Urothelium cell line (cell line): ENCODE measurements at regions not wholly inside any gene's neighbourhood (a gene's known extent, or its start where the extent isn't known, plus 50 kb on each side); places are given as distances from the start of the nearest gene placed in this dataset.

Experiments
- DNase-seq: peaks from one replicate; pipeline ENCODE4 v3.0.0; 2011; ENCODE audit warnings: low spot score, mixed read lengths
- FAIRE-seq: peaks from 2 replicates; lab custom pipeline; 2011; peaks lifted over from hg19 to GRCh38; lab: Jason Lieb, UNC

DNA sequence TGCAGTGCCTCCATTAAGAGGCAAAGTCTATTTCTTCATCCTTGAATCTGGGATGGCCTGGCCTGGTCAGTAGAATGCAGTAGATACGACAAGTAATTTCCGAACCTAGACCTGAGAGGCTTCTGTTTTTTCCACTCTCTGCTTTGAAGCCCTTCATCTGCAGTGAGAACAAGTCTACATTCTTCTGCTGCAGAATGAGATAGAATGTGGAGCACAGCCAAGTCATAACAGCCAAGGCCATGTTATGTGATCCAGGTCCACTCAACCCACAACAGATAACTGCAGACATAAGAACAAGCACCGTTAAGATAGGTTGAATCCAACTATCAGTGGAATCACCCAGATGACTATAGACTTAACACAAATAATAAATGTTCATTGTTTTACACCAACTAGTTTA, 1297.7 kb downstream of the C4orf33 start:
- no peak for FAIRE-seq
- DNase-seq: no peak

DNA sequence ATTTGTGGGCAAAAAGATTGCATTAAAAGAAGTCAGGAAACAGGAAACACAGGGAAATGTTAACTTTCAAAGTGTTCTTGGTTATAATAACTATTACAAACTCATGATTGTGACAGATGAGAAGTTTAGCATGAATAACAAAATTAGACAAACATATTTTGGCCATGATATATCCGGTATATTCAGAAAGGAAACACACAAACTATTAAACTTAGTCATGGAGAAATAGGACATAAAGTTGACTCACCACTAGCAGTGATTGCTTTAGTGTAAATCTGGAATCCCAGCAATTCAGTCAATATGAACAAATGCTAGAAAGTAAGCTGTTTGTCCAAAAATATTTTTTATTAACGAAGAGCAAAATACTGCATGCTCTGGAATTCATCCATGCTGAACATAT, 1299.9 kb downstream of the C4orf33 start:
- FAIRE-seq: no peak
- peak; percentile 2 for DNase-seq

DNA sequence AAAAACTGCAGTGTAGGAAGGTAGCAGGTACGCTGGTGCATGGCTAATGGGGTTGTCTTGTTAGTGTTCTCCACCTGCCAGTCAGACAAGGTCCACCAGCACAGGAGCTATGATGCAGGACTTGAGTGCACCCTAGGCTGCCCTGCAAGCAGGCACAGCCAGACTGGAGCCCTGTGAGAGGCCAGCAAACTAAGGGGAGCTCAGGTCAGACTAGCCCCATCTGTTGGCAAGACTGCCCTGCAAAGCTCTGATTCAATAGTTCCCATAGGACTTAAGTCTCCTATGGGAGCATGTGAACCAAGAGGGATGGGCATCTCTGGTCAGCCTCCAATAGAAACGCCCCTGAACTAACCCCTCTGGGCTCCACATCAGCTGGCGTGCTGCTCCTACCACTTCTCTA, 1307.3 kb downstream of the C4orf33 start:
- DNase-seq (no peak), FAIRE-seq (no peak)

DNA sequence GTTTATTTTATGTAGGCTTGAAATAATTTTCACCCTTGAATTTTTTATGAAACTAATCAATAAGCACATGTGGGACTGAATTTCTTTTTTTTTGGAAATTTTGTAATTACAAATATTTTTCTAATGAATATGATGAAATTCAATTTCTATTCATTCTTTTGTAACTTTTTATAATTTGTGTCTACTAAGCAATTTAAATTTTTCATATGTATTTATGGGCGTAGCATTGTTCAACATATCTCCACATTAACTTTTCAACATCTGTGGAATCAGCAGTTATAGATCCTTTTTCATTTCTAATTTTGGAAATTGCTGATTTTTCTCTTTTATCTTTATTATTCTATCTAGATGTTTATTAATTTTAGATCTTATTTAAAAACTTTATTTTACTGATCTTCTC, 1320.3 kb downstream of the C4orf33 start:
- no peak for DNase-seq
- FAIRE-seq: no peak

DNA sequence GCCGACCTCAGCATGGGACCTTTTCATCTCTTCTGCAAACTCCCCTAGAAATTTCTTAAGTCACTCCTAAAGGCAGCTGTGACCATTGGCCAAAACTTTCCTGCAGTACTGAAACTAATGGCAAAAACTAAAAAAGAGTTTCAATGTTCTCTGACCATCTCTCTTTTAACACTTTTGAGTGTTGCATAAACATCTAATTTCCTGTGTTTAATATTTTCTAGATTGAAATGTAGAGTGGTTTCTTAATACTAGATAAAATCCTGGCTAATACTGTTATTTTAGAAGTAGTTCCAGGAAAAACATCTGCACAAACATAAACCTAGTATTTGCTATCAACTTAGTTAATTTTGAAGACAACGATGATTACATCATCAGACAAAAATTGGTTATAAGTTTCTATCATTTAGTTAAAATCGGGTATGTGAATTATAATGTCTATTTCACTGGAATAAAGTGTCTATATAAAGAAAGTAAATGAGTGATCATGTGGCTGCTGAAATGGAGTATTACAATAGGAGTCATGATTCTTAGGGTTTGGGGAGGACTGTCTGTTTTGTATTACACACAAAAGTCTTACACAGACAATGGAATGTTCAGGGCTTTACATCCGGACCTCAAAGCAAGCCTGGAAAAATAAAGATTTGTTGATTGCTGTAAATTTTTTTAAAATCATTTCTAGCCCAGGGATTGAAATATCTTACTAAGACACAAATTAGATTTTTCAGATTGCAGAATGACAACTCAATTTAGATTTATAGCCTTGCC, 1323.4 kb downstream of the C4orf33 start:
- no peak for DNase-seq
- FAIRE-seq: no peak

DNA sequence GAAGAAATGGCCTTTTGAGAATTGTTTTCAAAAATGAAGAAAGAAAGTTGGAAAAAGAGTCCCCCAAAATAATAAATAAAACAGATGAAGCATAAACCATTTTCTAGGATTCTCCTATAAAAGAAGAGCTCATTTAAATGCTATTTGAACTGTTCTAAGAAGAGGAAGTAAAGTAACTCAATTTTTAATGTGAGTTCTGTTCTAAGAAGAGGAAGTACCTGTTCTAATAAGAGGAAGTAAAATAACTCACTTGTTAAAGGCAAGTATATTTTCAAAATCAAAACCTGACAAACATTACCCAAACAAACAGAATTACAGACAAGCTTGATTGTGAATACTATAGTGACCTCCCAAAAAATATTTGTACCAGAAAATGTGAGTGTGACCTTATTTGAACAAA, 1326.3 kb downstream of the C4orf33 start:
- no peak for DNase-seq
- no peak for FAIRE-seq

DNA sequence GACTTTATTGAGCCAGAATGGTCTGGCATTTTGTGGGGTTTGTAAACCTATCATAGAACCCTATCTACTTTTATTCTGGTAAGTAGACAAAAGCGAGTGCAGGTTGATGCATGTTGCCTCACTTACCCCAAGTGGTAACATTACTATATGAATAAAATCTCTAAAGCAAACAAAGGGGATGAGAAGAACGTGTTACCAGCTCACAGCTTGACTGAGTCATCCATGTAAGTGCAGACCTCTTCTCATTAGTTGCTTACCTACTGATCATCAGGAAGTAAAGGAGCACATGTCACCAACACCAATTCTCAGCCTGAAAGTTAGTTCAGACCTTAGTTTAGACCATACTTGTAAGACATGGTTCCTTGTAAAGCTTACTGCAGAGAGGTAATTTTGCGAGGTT, 1328.3 kb downstream of the C4orf33 start:
- no peak for DNase-seq
- FAIRE-seq: no peak

DNA sequence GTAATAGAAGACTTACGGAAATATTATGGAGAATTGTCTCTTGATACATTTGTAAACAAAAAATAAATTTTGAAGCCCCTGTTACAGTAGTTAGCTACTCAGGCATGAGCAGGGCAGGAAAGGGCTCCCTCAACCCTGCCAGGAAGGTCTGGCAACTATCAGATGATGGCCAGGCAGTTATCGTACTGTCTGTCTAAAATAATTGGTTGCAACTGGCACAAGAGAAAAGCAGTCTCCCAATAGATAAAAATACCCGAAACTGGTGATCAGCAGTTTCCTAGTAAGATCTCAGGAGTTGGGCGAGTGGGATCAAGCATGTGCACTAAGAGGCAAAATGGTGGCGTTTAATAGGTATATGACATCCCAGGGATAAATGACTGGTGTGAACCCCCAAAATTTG, 1336.3 kb downstream of the C4orf33 start:
- FAIRE-seq (no peak), DNase-seq (no peak)

DNA sequence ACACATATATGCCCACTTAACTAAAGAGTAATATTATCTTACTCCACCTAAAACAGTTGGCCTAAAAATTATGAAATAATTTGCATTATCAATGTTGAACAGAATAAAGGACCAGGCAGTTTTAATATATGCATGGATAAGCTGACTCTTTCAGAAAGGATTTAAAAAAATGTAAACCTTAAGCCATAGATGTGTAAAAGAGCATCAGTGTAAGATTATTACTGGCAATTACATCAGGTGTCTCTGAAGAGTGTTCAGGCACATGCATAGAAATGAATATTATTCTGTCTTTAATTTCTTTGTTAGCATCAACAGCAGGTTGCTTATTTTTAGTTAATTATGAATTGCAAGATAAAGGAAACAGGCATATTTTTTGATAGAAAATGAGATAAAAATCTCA, 1353.8 kb downstream of the C4orf33 start:
- FAIRE-seq (no peak), DNase-seq (no peak)

DNA sequence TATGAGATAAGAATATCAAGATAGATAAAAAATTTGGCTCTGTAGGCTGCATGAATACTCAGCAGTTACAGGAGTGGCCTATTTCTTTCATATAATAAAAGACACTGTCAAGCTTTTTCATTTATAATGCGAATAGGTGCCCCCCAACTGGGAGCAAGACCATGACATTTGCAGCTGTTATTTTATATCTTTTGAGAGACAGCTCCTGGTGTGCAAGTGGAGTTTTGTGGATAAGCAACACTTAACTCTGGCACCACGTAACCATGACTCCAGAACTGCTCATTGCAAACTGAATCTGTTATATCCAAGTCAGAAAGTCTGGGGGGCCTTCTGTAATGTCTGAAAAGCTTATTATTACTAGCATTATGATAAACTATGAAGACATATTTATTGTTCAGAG, 1372.4 kb downstream of the C4orf33 start:
- FAIRE-seq: no peak
- DNase-seq: no peak

DNA sequence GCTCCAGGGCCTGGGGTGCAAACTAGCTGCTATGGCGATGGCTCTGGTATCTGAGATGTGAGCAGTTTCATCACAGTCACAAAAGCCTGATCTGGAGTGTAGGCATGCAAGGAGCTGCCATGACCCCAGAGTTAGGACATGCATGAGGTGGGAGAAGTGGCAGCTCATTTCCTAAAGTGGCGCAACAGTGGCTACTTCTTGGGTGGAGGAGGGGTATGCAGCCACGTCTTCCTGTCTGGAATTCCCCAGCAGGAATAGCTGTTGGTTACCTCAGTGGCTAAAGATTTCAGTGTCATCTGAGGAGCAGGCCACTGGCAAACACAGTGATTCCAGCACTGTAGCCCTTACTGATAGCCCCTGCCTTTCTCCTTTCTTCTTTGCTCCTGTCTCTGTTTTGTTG, 1382.5 kb downstream of the C4orf33 start:
- FAIRE-seq: no peak
- DNase-seq: peak; percentile 2

DNA sequence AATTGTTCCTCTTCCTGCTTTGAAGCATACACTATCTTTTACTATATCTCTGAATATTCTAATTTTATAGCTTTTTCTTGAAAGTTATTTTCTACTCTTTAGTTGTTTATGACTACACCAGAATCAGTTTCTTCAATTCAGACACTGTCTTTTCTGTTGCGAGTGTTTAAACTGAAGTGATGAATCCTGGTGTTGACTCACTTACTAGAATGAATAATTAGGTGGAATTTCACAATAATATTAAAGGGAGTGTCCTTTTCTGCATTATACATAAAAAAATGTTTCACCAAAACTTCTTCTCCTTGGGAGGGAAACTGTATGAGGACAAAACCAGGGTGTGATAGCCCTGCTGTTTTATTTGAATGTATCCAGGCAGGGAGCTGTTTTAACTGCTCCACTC, 1383.1 kb downstream of the C4orf33 start:
- DNase-seq (no peak), FAIRE-seq (no peak)

DNA sequence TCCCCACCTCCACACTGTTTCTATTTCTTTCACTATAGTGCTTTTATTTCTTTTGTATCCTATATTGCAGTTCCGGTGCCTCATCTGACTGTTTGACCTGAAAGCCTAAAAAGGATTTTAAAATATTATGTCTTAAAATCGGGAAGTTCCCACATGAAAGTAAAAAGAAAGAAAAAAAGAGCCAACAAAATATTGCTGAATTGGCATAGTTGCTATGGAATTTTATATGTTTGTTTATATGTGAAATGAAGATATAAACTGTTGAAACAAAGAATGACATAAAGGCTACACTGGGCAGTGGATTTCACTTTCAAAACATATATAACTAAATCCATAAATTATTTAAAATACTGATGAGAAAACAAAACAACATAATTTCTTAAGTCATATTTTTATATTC, 1383.7 kb downstream of the C4orf33 start:
- DNase-seq (no peak), FAIRE-seq (no peak)

DNA sequence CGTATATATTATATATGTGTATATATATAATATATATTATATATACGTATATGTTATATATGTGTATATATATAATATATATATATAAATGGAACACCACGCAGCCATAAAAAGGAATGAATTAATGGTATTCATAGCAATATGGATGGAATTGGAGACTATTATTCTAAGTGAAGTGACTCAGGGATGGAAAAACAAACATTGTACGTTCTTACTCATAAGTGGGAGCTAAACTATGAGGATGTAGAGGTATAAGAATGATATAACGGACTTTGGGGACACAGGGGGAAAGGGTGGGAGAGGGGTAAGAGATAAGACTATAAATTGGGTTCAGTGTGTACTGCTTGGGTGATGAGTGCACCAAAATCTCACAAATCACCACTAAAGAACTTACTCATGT, 1388.9 kb downstream of the C4orf33 start:
- FAIRE-seq (no peak), DNase-seq (no peak)

DNA sequence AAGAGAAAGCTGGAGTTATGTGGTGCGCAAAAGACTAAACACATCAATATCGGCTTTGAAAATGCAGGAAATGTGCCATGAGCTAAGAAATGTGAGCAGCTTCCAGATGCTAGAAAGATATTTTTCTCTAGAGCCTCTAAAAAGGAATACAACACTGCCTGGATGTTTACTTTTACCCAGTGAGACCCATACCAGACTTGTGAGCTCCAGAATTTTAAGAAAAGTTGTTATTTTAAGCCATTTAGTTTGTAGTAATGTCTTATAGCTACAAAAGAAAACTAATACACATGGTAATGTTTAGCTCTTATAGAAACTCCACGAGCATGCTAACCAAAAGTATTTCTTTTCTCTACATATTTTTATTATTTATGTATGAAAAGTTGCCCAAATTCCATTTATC, 1389.4 kb downstream of the C4orf33 start:
- FAIRE-seq: no peak
- DNase-seq: no peak

DNA sequence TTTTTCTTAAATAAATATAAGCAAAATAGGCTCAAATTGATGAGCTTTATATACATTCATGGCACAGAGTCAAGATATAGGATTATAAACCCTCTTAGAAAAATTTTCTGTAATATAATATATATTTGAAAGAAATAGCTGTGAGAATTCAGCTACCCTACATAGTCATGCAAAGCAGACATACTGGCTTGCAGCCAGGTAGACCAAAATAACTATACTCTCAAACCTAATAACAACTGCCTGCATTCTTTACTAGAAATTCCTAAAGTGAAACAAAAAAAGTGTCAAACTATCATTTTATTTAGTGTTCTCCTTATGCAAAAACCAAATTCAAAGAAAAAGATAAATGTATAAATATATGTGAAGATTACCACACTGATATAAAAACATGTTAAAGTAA, 1390.2 kb downstream of the C4orf33 start:
- DNase-seq (no peak), FAIRE-seq (no peak)

DNA sequence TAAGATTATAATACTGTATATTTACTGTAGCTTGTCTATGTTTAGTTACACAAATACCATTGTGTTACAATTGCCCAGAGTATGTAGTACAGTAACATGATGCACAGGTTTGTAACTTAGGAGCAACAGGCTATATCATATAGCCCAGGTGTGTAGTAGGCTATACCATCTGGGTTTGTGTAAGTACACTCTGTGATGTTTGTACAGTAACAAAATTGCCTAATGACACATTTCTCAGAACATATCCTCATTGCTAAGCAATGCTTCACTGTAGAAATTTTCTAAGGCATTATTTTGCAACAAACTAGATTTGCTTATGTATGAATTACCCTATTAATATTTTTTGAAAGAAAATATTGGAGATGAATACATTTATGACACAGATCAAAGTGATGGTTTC, 1390.9 kb downstream of the C4orf33 start:
- FAIRE-seq (no peak), DNase-seq (no peak)

DNA sequence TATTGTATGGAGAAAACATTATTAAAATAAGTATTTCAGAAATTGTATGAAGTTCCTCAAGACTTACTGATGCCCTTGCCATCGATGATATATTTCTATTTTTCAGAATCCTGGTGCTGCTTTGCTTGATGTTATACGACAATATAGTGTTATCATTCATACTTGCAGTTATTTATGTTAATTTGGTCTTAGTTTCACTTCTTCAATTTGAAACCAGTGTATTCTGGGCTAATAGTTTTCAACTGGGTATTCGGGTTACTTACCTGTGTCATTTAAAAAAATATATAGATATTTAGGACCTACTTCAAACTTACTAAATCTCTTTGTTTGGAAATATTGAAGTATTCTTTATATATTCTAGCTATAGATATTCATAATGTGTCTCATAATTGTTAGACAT, 1414.7 kb downstream of the C4orf33 start:
- DNase-seq: no peak
- no peak for FAIRE-seq

DNA sequence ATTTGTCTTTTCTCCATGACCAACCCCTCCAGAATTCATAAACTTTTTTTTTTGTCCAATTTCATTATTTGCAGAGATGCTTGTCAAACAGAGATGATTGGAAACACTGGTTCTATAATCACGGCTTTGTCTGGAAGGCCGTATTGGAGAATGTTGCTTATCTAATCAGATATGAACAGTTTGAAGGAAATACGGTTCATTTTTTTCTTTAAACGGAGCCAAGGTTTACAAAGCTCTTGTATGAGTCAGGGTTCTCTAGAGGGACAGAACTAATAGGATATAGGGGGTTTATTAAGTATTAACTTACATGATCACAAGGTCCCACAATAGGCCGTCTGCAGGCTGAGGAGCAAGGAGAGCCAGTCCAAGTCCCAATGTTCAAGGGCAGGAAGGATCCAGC, 1415.8 kb downstream of the C4orf33 start:
- FAIRE-seq (no peak), DNase-seq (no peak)

DNA sequence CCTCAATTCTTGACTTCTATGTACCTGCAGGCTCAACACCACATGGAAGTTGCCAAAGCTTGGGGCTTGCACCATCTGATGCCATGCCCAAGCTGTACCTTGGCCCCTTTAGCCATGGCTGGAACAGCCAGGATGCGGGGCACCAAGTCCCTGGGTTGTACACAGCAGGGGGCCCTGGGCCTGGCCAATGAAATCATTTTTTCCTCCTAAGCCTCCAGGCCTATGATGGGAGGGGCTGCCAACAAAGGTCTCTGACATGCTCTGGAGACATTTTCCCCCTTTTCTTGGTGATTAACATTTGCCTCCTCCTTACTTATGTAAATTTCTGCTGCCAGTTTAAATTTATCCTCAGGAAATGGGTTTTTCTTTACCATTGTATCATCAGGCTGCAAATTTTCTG, 1428.1 kb downstream of the C4orf33 start:
- no peak for DNase-seq
- FAIRE-seq: no peak

DNA sequence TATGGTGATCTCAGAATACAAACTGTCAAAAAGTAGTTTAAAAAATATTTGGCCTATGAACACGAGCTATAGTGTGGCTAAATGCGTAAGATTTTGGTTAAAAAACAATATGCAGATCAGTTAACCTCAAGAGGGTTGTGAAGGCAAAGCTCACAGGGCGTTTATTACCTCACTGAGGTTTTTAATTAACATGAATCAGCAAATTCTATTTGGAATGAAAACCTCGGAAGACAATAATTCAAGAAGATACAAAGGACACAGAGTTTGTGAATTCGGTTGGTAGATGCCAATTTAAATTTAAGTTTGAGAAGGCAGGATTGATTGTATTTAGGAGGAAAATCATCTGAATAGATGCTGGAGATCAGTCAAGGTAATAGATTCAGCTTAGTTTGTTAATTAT, 1434.6 kb downstream of the C4orf33 start:
- FAIRE-seq: no peak
- DNase-seq: no peak

DNA sequence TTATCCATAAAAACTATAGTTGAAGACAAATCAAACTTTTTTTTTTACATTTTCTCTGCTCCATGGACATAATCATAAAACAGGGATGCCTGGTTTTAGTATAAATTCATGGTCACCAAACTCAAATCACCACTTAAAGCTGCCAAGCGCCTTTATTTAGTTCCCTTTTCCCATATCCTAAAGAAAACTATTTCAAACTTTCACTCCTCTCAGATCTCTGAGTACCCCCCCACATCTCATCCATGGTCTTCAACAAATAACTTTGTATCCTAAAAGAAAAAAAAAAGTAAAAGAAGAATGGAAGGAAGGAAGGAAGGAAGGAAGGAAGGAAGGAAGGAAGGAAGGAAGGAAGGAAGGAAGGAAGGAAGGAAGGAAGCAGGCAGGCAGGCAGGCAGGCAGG, 1438.7 kb downstream of the C4orf33 start:
- FAIRE-seq (no peak), DNase-seq (no peak)

DNA sequence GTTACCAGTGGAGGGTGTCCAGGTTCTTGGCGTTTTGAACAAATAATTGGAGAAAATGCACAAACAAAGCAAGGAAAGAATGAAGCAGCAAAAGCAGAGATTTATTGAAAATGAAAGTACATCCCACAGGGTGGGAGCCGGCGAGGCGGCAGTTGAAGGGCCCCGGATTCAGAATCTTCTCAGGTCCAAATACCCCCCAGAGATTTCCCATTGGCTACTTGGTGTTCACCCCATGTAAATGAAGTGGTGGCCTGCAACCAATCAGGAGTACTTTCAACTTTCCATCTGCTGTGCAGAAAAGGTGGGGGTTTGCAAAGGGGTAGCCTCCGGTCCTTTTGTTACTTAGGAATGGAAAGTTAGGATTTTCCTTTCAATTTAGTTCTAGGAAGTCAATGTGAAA, 1447.0 kb downstream of the C4orf33 start:
- FAIRE-seq (no peak), DNase-seq (no peak)
